DMS53 treated with DMSO at 0.1 percent for 48 hours (cell line): ENCODE measurements at regions not wholly inside any gene's neighbourhood (a gene's known extent, or its start where the extent isn't known, plus 50 kb on each side); places are given as distances from the start of the nearest gene placed in this dataset.

Experiments used
- DNase-seq: peaks from one replicate; lab custom pipeline; 2025; ENCODE audit not compliant: unreplicated experiment; lab: John Stamatoyannopoulos, UW

DNA sequence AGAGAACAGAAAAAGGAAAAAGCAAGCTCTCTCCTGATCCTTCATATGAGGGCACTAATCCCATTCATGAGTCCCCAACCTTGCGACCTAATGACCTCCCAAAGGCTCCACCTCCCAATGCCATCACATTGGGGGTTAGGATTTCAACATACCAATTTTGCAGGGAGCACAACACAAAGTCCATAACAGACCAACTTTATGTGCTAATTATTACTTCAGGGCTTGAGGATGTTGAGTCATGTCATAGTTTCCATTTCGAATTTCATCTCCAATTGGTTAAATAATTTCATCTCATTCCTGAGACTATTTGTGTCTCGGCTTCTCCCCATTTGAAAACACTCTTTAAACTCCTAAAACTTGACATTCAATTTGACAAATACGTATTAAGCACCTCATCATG lies 69.9 kb upstream of the KLF7 start:
- no peak for DNase-seq

- DNase-seq: no peak
Observed at GRCh38 chr2:207236156-207236935, 70.6 kb upstream of the KLF7 start.

DNA sequence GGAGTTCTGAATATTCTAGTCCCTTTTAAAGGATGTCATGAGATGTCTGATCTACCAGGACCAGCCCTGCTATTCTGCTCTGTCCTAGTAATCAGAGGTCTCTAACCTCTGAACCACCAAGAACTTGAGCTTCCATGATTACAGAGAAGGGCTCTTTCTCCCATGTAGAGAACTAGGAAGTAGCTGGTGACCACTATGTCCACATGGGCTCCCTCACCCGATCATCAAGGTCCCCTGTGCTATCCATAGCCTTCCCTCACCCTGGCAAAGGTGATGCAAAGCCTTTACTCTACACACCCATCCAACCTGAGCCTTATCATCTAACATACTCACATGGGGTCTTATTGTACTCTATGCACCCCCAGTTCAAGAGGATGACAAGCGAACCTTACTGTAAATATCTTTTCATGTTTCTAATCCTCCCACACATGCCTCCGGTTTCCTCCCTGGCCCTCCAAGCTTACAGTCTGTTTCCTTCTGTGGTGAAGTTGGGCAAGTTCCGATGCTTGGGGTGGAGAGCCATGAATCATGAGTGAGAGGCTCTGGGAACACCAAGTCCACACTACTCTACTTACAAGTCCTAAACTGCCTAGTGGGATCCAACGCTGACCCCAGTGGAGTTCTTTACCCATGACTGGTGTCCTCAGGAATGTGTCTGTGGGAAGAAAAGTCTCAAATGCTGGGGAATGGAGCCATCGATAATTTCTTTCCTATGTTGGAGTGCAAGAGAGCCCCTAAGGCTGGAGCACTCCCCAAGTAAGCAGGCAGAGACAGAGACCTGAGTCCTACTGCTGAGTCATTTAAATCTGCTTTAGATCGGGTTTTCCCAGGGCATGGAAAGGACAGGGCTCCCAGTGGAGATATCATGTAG lies 73.3 kb upstream of the KLF7 start:
- DNase-seq: no peak

DNA sequence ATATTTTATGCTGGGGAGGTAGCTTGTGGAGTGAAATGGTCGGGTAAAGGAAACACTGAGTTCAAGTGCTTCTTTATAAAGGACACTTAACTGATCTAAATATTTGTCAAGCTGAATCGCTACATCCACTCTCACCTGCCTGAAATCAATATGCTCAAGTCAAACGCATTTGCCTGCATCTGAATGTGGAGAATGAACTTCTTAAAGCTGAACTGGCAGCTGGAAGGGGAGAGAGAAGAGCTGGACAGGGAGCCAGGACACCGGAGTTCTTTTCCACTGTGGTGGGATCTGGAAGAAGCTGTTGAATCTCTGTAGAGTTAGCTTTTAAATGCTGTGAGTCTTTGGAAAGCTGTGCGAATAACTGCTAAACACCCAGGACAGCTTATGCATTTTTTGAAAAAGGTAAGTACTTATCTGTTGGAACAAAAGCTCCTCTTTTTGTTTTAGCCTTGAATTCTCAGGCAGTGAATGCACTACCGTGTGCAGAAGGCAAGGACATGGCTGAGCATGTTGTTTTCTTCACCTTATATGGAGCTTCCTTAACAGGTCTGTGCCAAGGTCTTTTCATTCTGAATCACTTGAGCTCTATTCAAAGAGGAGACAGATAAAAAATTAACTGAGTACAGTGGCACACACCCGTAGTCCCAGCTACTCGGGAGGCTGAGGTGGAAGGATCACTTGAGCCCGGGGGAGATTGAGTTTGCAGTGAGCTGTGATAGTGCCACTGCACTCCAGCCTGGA lies 74.2 kb upstream of the KLF7 start:
- DNase-seq: peak; percentile 42

GRCh38 chr2:207240649-207241048 lies 74.9 kb upstream of the KLF7 start:
- no peak for DNase-seq

DNA sequence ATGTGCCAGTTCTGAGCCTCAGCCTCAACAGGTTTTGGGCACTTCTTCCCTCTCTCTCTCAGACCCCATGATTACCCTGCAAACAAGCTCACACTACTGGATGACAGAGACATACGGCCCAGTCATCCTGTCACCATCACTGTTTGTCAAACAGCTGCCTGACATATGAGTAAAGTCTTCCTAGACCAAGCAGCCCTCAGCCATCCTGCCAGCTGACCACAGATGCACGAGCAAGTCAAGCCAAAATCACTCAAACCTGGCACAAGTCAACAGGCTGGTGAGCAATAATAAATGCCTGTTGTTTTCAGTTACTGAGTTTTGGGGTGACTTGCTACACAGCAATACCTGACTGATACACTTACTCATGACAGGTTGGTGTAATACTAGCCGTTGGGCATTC lies 75.5 kb upstream of the KLF7 start:
- no peak for DNase-seq

- DNase-seq: no peak
Observed at GRCh38 chr2:207243601-207244000, 77.9 kb upstream of the KLF7 start.

DNA sequence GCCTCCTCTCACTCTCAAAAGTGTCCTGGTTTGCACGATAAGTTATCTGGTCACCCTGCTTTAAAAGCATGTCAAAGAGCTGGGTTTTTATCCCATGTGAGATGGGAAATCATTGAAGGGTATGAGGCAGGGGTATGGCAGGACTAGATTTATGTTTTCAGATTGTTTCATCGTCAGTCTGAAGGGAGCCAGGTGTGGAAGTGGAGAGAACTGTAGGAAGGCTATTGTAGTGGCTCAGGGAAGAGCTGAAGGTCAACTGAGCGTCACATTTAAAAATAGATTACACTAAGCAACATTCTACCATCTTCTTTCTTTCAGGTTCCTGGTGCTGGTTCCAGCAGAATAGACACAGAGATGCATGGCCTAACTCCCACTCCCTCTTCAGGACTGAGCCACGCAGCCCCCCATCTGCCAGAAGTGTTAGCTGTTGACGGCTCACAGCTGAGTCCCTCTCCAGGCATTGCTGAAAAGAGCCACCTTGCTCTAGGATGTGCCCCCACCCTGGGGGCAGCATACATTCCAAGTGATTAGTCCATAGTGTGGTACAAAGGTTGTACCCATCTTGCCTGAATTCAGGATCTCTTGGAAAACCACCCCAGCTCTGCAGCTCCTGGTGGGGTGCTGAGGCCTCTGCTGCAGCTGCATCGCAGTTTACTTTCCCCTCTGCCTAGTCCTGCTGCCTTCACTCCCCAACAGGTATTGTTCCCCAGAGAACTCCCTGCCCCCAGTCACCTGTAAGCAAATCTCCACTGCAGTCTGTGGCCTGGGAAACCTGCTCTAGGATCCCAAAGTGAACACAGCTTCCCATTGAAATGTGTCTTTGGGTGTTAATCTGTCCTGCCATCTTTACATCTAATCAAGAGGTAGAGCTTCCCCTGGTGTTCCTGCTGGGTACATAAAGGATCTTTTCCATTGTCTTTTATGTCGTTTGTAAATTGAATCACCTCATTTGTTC lies 79.5 kb upstream of the KLF7 start:
- no peak for DNase-seq

- no peak for DNase-seq
Observed at GRCh38 chr2:207248702-207249377, 83.1 kb upstream of the KLF7 start.

DNA sequence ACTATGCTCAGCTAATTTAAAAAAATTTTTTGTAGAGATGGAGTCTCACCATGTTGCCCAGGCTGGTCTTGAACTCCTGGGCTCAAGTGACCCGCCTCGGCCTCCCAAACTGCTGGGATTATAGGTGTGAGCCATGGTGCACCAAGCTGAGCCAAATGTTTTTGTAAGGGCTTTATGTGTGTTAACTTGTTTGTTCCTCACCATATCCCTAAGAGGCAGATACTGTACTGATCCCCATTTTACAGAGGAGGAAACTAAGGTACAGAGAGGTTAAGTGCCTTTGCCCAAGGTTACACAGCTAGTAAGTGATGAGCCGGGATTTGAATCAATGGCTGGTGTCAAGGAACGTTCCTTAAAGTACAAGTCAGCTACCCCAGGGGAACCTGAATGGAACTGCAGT lies 85.3 kb upstream of the KLF7 start:
- DNase-seq: no peak

GRCh38 chr2:207251573-207252192 lies 85.9 kb upstream of the KLF7 start:
- no peak for DNase-seq

DNA sequence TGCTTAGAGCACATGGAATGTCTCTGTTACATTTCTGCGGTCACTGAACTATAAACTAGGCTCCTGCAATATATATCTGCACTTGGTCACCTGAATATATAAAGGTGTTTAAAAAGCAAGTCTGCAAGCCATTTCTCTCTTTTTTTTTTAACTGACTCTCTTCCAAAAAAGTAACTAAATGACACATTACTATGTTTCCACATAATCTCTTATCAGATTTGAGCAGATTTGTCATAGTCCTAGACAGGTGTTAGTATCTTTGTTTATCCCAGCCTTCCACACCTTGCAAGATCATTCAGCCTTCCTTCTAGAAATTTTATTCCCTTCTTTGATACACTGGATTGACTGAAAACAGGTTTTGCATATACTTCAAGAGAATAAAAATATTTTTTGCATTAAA lies 86.7 kb upstream of the KLF7 start:
- DNase-seq: no peak

DNA sequence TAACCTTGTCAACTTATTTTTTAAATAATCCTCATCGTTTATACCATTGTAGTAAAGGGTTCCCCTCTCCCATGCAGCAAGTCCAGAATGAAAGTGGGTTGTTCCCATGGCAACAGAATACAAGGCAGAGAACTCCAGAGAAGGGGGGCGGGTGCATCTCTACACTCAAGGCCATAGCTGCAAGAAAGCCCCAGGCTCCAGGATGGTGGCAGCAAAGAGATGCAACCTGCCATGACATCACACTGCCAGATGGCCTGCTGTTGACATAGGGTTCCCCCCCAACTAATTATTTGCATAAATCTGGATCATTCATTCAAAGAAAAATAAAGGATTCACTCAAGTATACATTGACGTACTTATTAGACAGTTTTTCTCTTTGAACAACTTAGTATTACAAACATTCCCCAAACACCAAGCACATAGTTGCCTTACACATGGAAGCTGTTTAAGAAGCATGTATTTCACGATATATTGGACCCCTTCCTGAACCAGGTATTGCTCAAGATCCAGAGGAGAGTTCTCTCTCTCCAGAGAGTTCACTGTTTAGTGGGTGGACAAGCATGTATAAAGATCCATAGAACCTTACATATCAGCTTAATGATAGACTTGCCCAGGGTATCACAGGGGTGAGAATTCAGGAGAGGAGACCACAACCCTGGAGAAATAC lies 87.4 kb upstream of the KLF7 start:
- DNase-seq: peak; percentile 10

GRCh38 chr2:207253666-207254345 lies 88.1 kb upstream of the KLF7 start:
- no peak for DNase-seq

DNA sequence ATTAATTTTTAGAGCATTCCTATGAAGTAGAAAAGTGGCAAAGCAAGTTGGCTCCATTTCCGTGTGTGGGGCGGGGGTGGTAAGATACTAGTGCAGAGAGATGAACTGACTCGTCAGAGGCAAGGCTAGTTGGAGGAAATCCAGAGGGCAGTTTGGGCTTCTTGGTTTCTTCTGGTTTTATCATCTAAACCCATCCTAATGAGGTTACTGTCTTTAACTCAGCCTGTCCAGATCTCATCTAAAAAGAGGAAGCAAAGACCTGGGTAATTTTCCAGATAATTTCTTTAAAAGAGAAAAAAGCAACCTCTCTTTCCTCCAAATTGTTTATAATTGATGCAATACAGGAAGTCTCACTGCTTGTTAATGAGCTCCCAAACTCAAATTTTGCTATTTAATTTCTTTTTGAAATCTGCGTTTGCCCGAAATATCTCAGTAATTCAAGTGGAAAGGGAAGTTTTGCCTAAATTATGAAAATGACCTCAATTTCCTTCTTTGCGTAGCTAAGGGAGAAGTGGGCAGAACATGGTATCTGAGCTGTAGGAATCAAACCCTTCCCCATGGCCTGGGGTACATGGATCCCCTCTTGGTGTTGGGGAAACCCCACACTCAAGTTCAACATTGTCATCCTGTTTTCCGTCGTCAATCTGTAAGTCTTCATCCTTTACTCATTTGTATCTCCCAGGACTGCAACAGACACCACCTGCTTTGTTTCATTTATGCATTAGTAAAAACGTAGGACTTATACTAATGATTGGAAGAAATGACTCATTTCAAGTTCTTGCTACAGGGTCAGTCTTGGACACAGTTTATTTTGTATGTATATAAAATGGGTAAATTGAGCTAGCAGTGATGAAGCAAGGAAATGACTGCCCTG lies 89.1 kb upstream of the KLF7 start:
- DNase-seq: no peak

DNA sequence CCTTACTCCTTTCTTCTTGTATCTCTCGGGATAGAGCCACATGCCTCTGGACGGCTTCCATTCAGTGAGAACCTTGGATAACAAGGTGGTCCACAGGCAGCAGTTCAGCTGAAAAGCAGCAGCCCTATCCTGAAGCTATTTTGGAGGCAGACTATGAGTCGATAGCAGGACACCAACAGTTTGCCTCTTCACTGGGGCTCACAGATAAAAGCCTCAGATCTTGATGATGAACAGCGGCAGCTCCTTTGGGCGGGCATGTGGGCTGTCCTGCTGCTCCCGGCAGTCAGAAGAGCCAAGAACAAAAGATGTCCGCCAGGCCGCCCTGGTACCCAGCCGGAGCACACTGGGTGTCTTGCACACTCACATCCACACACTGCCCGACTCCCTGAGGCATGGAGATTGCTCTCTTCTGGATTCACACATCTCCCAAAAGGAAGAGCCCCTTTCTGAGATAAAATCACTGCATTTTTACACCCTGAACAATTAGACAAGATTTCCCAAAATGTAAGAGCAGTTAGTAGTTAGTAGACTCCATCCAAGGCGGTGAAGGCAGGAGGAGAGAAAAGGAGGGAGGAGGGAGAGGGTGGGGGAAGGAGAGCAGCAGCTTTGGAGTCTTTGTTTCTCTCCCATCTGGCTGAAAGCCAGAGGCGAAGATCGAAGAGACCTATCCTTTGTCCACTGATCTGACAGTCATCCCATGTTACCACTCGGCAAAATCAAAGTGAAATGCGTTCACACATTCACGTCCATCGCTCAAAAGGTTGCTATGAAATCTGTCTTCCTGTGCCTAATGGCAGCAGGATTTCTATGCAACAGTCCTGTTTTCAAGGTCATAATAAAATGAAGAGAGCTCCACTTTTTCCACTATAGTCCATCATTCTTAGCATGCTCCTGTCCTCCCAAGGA lies 90.1 kb upstream of the KLF7 start:
- DNase-seq: no peak
